DND-41 (cell line): ENCODE measurements at regions not wholly inside any gene's neighbourhood (a gene's known extent, or its start where the extent isn't known, plus 50 kb on each side); places are given as distances from the start of the nearest gene placed in this dataset.

ENCODE experiments used
- EZH2 ChIP-seq: IDR thresholded peaks from 3 replicates; pipeline ENCODE4 v1.6.1; 2012; ENCODE audit warnings: borderline replicate concordance, low read depth, mild to moderate bottlenecking, moderate library complexity, low read length, inconsistent platforms; ENCODE audit not compliant: severe bottlenecking
- TF ChIP-seq, protein P1 (sequence below): IDR thresholded peaks from 2 replicates; pipeline ENCODE4 v1.5.1; 2012; ENCODE audit warnings: borderline replicate concordance, low read length, moderate library complexity, mild to moderate bottlenecking; ENCODE audit not compliant: poor library complexity, severe bottlenecking; ENCODE audit errors: extremely low read depth

DNA sequence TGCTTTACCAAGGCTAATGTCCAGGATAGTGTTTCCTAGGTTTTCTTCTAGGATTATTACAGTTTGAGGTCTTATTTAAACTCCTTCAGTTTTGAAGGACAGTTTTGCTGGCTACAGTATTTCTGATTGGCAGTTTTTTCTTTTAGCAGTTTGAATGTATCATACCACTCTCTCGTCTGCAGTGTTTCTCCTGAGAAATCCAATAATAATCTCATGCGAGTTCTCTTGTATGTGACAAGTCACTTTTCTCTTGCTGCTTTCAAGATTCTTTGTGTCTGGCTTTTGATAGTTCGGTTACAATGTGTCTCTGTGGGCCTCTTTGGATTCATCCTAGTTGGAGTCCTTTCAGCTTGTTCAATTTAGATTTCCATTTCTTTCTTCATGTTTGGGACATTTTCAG, 53.0 kb upstream of the EHHADH start:
- TF ChIP-seq, protein P1, sequence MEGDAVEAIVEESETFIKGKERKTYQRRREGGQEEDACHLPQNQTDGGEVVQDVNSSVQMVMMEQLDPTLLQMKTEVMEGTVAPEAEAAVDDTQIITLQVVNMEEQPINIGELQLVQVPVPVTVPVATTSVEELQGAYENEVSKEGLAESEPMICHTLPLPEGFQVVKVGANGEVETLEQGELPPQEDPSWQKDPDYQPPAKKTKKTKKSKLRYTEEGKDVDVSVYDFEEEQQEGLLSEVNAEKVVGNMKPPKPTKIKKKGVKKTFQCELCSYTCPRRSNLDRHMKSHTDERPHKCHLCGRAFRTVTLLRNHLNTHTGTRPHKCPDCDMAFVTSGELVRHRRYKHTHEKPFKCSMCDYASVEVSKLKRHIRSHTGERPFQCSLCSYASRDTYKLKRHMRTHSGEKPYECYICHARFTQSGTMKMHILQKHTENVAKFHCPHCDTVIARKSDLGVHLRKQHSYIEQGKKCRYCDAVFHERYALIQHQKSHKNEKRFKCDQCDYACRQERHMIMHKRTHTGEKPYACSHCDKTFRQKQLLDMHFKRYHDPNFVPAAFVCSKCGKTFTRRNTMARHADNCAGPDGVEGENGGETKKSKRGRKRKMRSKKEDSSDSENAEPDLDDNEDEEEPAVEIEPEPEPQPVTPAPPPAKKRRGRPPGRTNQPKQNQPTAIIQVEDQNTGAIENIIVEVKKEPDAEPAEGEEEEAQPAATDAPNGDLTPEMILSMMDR: no peak
- no peak for TF ChIP-seq EZH2
